ENCODE measurements at regions not wholly inside any gene's neighbourhood (a gene's known extent, or its start where the extent isn't known, plus 50 kb on each side); places are given as distances from the start of the nearest gene placed in this dataset.
"Not testable (repeated sequence)": the region's sequence is repeated elsewhere in the genome, so short reads cannot be mapped to it uniquely, and the experiment has no call there.

DNA sequence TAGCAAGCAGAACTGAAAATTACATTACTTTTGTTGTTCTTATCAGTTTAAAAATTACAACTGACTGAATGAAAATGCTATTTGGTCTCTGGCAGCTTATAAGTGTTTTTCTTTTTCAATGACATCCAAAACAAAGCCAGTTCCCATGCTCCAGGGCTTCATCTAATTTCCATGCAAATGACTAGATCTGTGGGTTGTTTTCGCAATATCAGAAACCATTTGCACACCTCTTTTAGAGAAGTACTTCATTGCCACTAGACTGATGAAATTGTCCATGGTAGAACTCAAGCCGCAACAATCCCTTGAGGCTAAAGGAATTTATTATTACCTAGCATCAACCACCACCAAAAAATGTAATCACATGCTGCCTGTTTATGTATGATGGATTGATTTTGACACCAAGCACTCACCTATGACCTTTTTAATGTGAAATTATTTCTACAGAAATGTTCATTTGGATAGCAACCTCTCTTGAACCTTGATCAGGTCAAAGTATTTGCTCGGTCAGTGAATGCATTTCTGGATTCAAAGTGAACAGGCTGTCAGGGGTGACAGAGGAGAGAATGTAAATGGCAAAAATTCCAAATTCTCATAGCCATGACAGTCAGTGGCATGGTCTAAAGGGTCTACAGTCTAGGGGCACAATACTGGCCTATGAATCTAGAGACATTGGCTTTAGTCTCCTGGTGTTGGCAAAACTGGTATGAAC lies 769.3 kb downstream of the SORCS1 start:
- ATAC-seq (no peak), DNase-seq (no peak)
- H3K4me3 Mint-ChIP-seq = no peak overlapping the region
- H3K27me3 Mint-ChIP-seq = no peaks in the 10 kb centered on the region
- H3K27ac Mint-ChIP-seq = no peak overlapping the region
- CTCF ChIA-PET = no interaction called here
- no peaks in the 10 kb centered on the region for H3K36me3 Mint-ChIP-seq
- peaks cover 10% of the 10 kb centered on the region for H3K9me3 Mint-ChIP-seq (ENCODE audit: low read depth)
- H3K4me1 Mint-ChIP-seq = no peaks in the 10 kb centered on the region

GRCh38 chr10:106392778-106393177 lies 771.7 kb downstream of the SORCS1 start:
- Mint-ChIP-seq H3K4me3 (no peak overlapping the region), H3K4me1 (no peaks in the 10 kb centered on the region), H3K9me3 (ENCODE audit: low read depth) (peaks cover 3% of the 10 kb centered on the region), H3K36me3 (no peaks in the 10 kb centered on the region), H3K27me3 (no peaks in the 10 kb centered on the region), H3K27ac (no peak overlapping the region)
- no peak for ATAC-seq
- CTCF ChIA-PET = no interaction called here
- DNase-seq = no peak

GRCh38 chr10:106387063-106387462 lies 777.4 kb downstream of the SORCS1 start:
- H3K9me3 Mint-ChIP-seq (ENCODE audit: low read depth) = peaks cover 15% of the 10 kb centered on the region
- H3K4me1 Mint-ChIP-seq = no peaks in the 10 kb centered on the region
- ATAC-seq (no peak), DNase-seq (no peak)
- no peaks in the 10 kb centered on the region for H3K27me3 Mint-ChIP-seq
- no peaks in the 10 kb centered on the region for H3K36me3 Mint-ChIP-seq
- H3K27ac Mint-ChIP-seq = no peak overlapping the region
- CTCF ChIA-PET = no interaction called here
- no peak overlapping the region for H3K4me3 Mint-ChIP-seq

- no peaks in the 10 kb centered on the region for H3K36me3 Mint-ChIP-seq
- no peak overlapping the region for H3K27ac Mint-ChIP-seq
- no peak overlapping the region for H3K4me3 Mint-ChIP-seq
Observed at GRCh38 chr10:106384496-106384895, 780.0 kb downstream of the SORCS1 start.

GRCh38 chr10:106380706-106381105 lies 783.8 kb downstream of the SORCS1 start:
- DNase-seq (no peak), ATAC-seq (no peak)
- no peak overlapping the region for H3K4me3 Mint-ChIP-seq
- H3K27ac Mint-ChIP-seq = no peak overlapping the region
- H3K36me3 Mint-ChIP-seq = no peaks in the 10 kb centered on the region
- no peaks in the 10 kb centered on the region for H3K4me1 Mint-ChIP-seq
- CTCF ChIA-PET = no interaction called here
- no peaks in the 10 kb centered on the region for H3K27me3 Mint-ChIP-seq
- peaks cover 21% of the 10 kb centered on the region for H3K9me3 Mint-ChIP-seq (ENCODE audit: low read depth)

More at GRCh38 chr10:106384496-106384895, 780.0 kb downstream of the SORCS1 start:
- CTCF ChIA-PET = no interaction called here
- Mint-ChIP-seq H3K4me1 (no peaks in the 10 kb centered on the region), H3K9me3 (ENCODE audit: low read depth) (peaks cover 18% of the 10 kb centered on the region), H3K27me3 (no peaks in the 10 kb centered on the region)
- no peak for DNase-seq
- no peak for ATAC-seq

DNA sequence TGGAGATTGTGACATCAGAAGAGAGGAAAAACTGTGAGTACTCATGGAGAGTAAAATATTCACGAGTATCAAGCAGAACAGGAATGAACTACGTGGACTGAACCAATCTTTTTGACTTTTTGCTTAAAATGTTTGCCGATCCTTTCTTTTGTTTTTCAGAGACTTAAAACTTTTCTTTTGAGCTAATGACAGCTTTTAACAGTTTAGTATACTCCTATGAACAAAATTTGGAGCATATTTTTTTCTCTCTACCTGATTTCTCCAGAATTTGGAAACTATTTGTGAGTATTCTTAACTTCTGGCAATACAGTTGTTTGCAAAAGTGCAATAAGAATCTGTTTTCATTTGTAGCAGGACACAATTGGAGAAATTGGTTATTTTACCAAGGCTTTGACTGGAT lies 786.3 kb downstream of the SORCS1 start:
- Mint-ChIP-seq H3K36me3 (no peaks in the 10 kb centered on the region), H3K27me3 (no peaks in the 10 kb centered on the region), H3K4me1 (no peaks in the 10 kb centered on the region), H3K4me3 (no peak overlapping the region), H3K27ac (no peak overlapping the region), H3K9me3 (ENCODE audit: low read depth) (peaks cover 13% of the 10 kb centered on the region)
- DNase-seq (no peak), ATAC-seq (no peak)
- CTCF ChIA-PET = no interaction called here

- ATAC-seq (no peak), DNase-seq (no peak)
- no peaks in the 10 kb centered on the region for H3K4me1 Mint-ChIP-seq
- H3K27ac Mint-ChIP-seq = no peak overlapping the region
- peaks cover 6% of the 10 kb centered on the region for H3K9me3 Mint-ChIP-seq (ENCODE audit: low read depth)
- H3K36me3 Mint-ChIP-seq = no peaks in the 10 kb centered on the region
- CTCF ChIA-PET = no interaction called here
- no peaks in the 10 kb centered on the region for H3K27me3 Mint-ChIP-seq
- H3K4me3 Mint-ChIP-seq = no peak overlapping the region
Observed at GRCh38 chr10:106370751-106371150, 793.8 kb downstream of the SORCS1 start.

DNA sequence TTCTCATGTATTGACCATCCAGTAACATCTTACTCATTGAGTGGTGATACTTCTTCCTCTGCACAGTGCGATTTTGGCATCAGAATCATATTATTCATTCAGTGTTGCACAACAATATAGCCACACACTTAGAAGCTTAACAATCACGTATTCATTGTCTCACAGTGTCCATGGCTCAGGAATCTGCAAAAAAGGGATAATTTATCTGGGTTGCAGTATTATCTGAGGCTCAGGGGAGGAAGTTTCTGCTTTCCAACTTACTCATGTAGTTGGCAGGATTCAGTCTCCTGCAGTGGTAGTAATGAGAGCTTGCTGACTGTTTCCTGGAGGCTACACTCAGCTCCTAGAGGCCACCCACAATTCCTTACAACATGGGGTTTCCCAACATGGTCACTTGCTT lies 803.6 kb downstream of the SORCS1 start:
- ATAC-seq (no peak), DNase-seq (no peak)
- H3K36me3 Mint-ChIP-seq = no peaks in the 10 kb centered on the region
- no peak overlapping the region for H3K27ac Mint-ChIP-seq
- CTCF ChIA-PET = no interaction called here
- no peaks in the 10 kb centered on the region for H3K4me1 Mint-ChIP-seq
- no peak overlapping the region for H3K4me3 Mint-ChIP-seq
- H3K27me3 Mint-ChIP-seq = no peaks in the 10 kb centered on the region
- H3K9me3 Mint-ChIP-seq (ENCODE audit: low read depth) = peaks cover 9% of the 10 kb centered on the region

DNA sequence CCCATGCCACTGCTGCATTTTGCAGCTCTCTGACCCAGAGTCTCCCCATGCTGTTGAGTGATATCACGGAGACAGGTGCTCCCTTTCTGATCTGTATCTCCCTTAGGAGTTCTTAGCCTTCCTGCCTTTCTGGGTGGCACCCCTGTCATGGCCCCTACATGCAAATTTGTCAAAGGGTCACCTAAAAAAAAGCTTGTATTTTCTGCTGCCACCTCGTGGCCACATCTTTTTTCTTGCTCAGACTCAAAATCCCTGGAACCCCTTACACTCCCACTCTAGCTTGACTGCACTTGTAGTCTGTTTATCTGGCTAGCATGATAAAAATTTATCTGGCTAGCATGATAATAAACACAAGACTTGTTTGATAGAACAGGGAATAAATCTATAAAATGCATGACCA lies 809.1 kb downstream of the SORCS1 start:
- Mint-ChIP-seq H3K9me3 (ENCODE audit: low read depth) (peaks cover 5% of the 10 kb centered on the region), H3K4me1 (no peaks in the 10 kb centered on the region), H3K27ac (no peak overlapping the region), H3K4me3 (no peak overlapping the region), H3K36me3 (no peaks in the 10 kb centered on the region), H3K27me3 (no peaks in the 10 kb centered on the region)
- no peak for ATAC-seq
- no peak for DNase-seq
- CTCF ChIA-PET = interaction anchor here (0.8 kb wide), 1 partner anchor 11 kb away, joined by 3 read pairs; no protein-coding TSS in a partner anchor

- Mint-ChIP-seq H3K4me1 (no peaks in the 10 kb centered on the region), H3K36me3 (no peaks in the 10 kb centered on the region), H3K4me3 (no peak overlapping the region), H3K27ac (no peak overlapping the region), H3K9me3 (ENCODE audit: low read depth) (peaks cover 8% of the 10 kb centered on the region), H3K27me3 (no peaks in the 10 kb centered on the region)
- ATAC-seq = no peak
- DNase-seq = no peak
- CTCF ChIA-PET = no interaction called here
Observed at GRCh38 chr10:106348933-106349332, 815.6 kb downstream of the SORCS1 start.

DNA sequence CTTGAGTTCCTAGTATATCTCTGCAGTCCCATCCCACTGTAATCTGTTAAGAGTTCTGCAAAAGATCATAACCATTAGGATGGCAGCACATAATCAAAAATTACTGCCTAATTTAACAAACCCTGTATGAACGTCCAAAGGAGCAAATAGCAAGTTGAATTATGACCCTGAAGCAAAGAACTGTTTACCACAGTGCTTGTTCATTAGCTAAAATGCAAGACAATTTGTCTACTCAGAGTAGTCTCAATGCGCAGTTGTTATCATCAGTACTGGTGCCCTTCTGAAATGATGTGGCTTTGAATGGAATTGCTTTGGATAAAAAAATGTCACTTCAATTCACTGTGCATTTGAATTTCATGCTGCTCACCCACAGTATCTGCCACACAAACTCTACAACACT lies 817.0 kb downstream of the SORCS1 start:
- H3K4me1 Mint-ChIP-seq = no peaks in the 10 kb centered on the region
- no peak for DNase-seq
- H3K27ac Mint-ChIP-seq = no peak overlapping the region
- no peaks in the 10 kb centered on the region for H3K36me3 Mint-ChIP-seq
- no peak overlapping the region for H3K4me3 Mint-ChIP-seq
- H3K27me3 Mint-ChIP-seq = no peaks in the 10 kb centered on the region
- no peak for ATAC-seq
- peaks cover 8% of the 10 kb centered on the region for H3K9me3 Mint-ChIP-seq (ENCODE audit: low read depth)
- CTCF ChIA-PET = no interaction called here

- H3K27me3 Mint-ChIP-seq; H3K4me1 Mint-ChIP-seq; H3K4me3 Mint-ChIP-seq; DNase-seq; H3K9me3 Mint-ChIP-seq (ENCODE audit: low read depth); H3K27ac Mint-ChIP-seq; ATAC-seq; H3K36me3 Mint-ChIP-seq; CTCF ChIA-PET: not testable (repeated sequence)
Observed at GRCh38 chr10:106343539-106343938, 821.0 kb downstream of the SORCS1 start.

DNA sequence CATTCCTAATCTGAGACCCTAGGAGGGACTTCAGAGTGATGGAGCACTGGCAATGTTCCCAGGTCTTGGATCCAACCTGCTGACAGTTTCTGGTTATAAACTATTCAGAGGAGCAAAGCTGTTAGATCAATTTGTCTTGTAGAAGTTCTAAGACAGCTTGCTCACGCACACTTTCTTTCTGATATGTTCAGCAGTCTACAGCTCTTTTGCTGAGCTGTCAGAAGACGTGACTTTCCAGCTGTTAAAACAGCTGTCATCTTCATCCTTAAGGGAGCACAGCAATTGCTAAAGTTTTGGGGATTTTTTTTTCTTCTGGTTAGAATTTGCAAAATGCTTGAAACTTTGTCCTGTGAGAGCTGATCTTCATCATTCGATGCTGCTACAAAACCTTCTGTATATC lies 823.1 kb downstream of the SORCS1 start:
- Mint-ChIP-seq H3K4me1 (no peaks in the 10 kb centered on the region), H3K4me3 (no peak overlapping the region), H3K36me3 (no peaks in the 10 kb centered on the region), H3K27ac (no peak overlapping the region), H3K27me3 (no peaks in the 10 kb centered on the region), H3K9me3 (ENCODE audit: low read depth) (peaks cover 2% of the 10 kb centered on the region)
- CTCF ChIA-PET = no interaction called here
- no peak for ATAC-seq
- no peak for DNase-seq

GRCh38 chr10:106338486-106338885 lies 826.0 kb downstream of the SORCS1 start:
- no peaks in the 10 kb centered on the region for H3K27me3 Mint-ChIP-seq
- H3K4me1 Mint-ChIP-seq = no peaks in the 10 kb centered on the region
- no peaks in the 10 kb centered on the region for H3K36me3 Mint-ChIP-seq
- H3K9me3 Mint-ChIP-seq (ENCODE audit: low read depth) = peaks cover 3% of the 10 kb centered on the region
- CTCF ChIA-PET = no interaction called here
- DNase-seq (no peak), ATAC-seq (no peak)
- H3K27ac Mint-ChIP-seq = no peak overlapping the region
- H3K4me3 Mint-ChIP-seq = no peak overlapping the region

- Mint-ChIP-seq H3K9me3 (ENCODE audit: low read depth) (peaks cover 6% of the 10 kb centered on the region), H3K27me3 (no peaks in the 10 kb centered on the region), H3K36me3 (no peaks in the 10 kb centered on the region), H3K4me3 (no peak overlapping the region), H3K4me1 (no peaks in the 10 kb centered on the region), H3K27ac (no peak overlapping the region)
- DNase-seq (no peak), ATAC-seq (no peak)
- CTCF ChIA-PET = no interaction called here
Observed at GRCh38 chr10:106336874-106337273, 827.6 kb downstream of the SORCS1 start.
